ENCODE measurements at regions not wholly inside any gene's neighbourhood (a gene's known extent, or its start where the extent isn't known, plus 50 kb on each side); places are given as distances from the start of the nearest gene placed in this dataset.

GRCh38 chr12:91367234-91367849 is 184.7 kb upstream of the DCN start:
- no peak for DNase-seq

DNA sequence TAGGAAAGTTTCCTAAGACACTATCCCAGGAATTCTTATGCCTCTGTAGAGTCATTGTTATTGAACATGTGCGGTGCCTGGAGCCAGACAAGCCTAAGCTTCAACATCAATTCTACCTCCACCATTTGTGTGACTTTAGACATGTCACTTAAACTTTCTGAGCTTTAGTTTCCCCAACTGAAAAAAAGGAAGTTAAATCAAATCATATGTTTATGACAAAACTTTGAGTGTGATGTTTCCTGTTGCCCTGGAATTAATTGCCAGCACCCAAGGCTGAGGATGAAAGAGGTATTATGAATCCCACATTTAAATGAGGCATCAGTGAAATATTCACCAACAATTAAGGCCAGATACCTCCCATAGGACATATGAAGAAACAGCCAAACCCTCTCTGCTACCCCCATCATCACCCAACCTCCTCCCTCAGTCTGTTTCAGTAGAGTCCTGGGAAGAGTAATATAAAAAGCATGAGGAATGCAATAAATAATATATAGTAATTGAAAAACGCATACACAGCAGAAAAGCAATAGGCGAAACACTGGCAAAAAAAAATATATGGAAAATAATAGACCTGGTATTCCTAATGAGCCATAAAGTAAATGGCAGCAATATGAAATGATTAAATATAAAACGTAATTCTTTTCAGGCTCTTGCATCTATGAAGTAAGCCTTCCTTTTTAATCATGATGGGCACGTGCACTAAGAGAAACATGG is 182.0 kb upstream of the DCN start:
- no peak for DNase-seq

DNA sequence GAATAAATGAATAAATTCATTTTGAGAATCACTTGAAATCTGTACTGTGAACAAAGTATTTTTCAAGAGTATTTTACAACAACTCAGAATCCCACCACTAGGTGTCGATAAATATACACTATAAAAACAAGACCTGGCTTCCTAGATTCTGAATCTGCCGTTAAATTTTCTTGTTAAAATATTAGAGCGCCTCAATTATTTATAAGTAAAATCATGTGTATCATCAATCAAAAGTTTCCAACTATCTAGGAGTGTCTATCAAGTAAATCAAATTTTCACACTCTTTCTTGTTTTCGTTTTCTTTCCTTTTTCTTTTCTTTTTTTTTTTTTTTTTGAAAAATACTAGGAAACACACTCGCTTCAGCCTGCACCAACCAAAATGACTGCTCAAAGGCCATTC is 179.2 kb upstream of the DCN start:
- DNase-seq = peak in 1 of 51 donors; percentile 23

DNA sequence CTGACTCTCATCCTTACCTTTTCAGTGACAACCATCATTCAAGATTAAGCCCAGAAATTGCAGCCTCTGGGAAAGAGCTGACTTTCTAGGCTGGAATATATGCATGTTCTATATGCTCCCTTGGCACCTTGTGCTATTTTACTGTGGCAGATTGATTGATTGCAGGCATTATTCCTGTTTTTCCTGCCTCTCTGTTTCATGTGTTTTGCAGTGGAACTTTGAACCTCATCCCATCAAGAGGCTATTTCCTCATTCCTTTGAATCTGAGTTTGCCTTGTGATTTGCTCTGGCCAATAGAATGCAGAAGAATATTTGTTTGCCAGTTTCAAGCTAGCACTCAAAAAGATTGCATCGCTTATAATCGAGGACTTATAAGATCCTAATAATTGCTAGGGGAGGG is 174.8 kb upstream of the DCN start:
- no peak for DNase-seq

DNA sequence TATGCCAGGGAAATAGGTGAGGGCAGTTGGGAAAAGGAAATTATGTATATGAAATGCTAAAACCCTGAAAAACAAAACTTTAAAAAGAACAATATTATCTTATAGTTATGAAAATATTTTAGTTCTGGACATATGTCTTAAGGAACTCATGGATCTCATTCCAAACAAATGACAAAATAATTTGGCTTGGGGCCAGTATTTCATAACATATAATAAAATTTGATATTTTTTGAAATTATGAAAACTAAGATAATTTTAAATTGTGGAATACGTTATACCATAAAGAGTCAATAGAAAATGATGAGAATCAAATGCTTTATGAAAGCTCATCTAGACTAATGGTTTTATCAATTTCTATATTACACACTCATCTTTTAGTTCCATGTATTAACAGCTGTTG is 173.8 kb upstream of the DCN start:
- no peak for DNase-seq

GRCh38 chr12:91355150-91356006 is 172.8 kb upstream of the DCN start:
- peak in 40 of 51 donors; percentile 1 to 73 (median 26) for DNase-seq

- DNase-seq = no peak
Measured at GRCh38 chr12:91353266-91353665, 170.6 kb upstream of the DCN start.

DNA sequence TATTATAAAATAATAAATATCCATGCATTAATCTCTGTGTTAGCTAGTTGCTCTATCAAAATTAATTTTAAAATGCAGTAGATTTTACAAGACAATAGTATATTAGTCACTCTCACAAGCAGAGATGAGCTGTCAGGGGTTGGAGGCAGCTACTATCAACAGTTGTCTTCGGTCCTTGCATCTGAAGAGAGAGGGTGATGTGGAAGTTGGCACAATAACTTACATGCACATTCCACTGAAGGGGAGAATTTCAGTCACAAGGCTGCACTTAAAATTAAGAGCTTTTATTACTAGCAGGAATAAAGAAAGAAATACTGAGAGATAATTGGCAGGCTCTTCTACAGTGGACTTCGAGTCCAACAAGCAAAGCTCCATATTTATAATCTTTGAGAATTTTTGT is 166.9 kb upstream of the DCN start:
- no peak for DNase-seq

DNA sequence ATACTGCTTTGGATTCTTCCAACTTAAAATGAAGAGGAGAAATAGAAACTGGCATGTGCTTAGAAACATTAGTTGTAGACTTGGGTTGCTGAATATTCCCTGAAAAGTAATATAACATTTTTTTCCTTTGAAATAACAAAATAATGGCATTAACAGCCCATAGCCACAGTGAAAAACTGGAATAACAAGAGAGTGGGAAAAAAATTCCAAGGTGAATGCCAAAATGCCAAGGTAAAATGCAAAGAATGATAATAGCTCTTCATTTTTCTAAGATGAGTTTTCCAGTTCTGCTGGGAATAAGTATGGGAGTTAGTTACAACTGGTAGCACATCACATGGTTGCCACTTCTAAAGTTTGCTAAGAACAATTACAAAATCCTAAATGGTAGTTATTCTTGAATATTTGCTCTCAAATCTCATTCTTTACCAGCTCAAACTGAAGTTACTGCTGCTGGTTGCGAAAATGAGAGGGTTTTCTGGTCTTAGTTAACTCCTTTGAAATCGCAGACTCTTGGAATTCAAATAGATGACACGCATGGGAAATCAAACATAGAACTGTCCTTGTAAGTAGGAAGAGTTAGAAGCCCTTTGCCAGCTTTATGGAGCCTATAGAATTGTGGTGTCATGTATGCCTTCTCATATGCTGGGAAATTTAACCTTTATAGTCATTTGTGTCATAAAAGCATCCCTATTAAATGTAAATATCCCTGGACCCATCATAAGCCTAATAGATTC is 165.0 kb upstream of the DCN start:
- no peak for DNase-seq

DNA sequence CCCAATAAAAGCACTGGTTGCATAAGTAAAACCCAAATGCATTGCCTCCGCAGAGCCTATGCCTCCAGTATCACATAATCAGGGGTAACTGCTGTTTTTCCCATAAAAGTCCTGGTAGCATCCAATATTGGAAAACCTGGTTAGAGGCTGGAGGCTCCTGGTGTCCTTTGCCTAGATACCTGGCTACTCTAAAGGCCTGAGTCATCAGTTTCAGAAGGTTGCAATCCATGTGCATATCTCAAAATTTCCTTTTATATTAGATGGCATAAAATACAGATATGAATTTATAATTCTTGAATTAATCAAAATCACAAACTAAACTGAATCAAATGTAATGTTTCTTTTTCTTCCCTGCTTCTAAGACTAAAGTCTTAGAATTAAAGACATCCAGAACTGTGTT is 164.2 kb upstream of the DCN start:
- DNase-seq = no peak

GRCh38 chr12:91344408-91344807 is 161.8 kb upstream of the DCN start:
- no peak for DNase-seq

DNA sequence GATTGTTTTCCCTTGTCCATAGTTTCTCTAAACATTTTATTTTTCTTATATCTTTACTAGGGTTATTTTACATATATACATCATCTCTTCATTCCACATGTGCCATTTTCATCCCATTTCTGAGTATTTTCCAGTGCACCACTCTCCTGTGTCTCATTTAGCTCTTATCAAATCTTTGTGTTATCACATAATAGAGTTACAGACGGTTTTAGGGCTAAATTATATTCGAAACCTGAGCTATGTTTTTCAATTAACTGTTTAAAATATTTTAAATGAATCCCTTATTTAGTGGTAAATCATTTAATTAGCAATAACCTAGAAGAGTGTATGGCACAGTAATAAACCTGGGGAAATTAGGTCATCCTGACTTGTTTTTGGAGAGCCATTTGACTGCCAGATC is 160.4 kb upstream of the DCN start:
- DNase-seq = no peak

DNA sequence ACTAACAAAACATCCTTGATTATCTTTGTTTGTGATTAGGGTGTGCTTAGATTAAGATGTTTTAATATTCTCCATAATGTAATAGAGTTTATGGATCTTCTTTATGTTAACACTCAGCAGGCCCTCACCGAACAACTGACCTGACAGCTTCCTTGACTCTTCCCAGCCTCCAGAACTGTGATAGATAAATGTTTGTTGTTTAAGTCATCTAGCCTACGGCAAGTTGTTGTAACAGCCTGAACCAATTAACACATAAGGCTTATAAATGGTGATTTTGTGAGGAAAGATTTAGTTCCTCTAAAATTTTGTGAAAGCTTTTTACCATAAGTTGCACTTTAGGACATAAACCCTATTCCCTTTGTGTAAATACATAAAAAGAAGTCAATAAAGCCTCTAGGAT is 156.5 kb upstream of the DCN start:
- no peak for DNase-seq

GRCh38 chr12:91335699-91336098 is 153.1 kb upstream of the DCN start:
- no peak for DNase-seq

GRCh38 chr12:91333966-91334365 is 151.3 kb upstream of the DCN start:
- DNase-seq = no peak

- no peak for DNase-seq
Measured at GRCh38 chr12:91332302-91332701, 149.7 kb upstream of the DCN start.

GRCh38 chr12:91331371-91331770 is 148.8 kb upstream of the DCN start:
- DNase-seq = no peak

GRCh38 chr12:91328451-91328850 is 145.8 kb upstream of the DCN start:
- no peak for DNase-seq

DNA sequence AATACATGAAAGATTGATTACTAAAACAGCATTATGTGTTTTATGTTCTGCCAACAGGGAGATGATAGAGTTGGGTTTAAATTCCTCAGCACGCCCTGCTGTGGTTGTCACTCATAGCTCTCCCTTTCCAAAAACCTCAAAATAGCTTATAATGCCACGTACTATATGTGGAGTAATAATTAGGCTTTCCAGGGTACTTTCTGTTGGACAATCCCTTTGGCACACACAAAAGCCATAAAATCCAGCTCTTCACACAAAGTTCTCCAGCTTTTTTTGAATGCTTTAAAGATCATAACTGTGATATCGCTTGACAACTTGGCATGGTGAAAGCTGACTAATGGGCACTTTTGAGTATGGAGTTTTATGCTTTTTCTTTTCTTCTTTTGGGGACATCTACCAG is 145.3 kb upstream of the DCN start:
- DNase-seq = no peak

DNA sequence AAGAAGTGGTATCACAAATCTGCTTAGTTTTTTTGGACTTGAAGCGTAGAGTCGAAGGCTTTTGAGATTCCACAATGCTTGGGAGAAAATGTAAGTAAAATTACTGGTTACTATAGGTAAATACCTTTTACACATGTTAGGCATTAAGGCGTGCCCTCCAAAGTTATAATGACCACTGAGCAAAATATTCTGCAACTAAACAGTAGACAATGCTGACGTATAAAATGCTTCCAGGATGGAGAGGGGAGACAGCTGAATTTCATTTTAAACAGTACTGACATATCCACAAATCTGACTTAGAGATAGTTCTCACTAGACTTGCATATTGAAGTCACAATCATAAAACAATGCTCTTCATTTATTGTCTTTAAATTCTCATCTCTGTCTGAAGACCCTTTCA is 144.5 kb upstream of the DCN start:
- no peak for DNase-seq

DNA sequence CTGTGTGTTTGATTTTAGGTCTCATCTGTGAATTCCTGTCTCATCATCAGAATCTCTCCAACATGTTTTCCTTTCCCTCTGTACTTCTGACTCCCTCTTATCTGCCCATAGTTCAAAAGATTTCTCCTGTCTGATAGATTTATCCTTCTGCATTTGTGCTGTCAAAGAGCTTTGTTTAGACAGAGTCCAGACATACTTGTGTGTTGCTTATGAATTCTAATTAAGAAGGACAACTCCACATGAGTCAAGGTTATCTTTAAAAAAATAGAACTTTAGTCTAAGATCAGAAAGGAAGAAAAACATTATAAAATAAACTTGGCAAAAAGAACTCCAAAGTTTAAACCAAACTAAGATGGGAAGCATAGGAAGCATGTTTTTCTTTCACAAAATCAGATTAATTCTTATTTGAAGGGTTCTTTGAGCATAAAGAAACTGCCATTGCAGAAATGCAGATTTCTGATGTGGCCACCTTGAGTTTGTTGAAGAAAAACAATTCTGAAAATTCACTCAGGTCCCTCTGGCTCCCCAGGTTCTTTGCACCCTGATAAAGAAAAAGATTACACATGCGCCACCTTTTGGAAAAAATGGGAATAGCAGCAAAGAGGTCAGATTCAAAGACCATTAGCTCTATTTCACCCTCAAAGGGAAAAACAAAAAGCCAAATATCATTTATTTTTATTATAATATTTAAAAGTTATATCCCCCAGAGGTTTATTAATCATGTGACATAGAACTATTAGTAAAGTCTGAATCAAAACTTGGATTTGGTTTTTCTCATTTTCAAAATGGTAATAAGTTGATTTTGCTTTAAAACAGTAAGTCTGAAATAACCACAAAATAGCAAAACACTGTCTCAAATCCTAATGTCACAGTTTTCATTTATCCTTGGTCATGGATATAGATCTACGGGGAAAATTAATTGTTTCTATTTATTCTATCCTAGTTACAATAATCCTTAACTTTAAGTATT is 143.7 kb upstream of the DCN start:
- DNase-seq = peak in 13 of 51 donors; percentile 0 to 35 (median 6)
